Breast epithelium (tissue), 3 donors: ENCODE measurements at regions not wholly inside any gene's neighbourhood (a gene's known extent, or its start where the extent isn't known, plus 50 kb on each side); places are given as distances from the start of the nearest gene placed in this dataset.

Experiments used
- CTCF ChIP-seq, 3 donors: fragments of 450-650 bp; IDR thresholded peaks; one replicate each; pipeline ENCODE4 v1.5.1; 2016 to 2017; ENCODE audit warnings: antibody characterized with exemption in 3 of 3, mild to moderate bottlenecking in 3 of 3, moderate library complexity in 3 of 3
- POLR2A ChIP-seq: fragments of 450-650 bp; IDR thresholded peaks from one replicate; pipeline ENCODE4 v1.6.1; 2016; ENCODE audit warnings: antibody characterized with exemption, mild to moderate bottlenecking, moderate library complexity

GRCh38 chr11:95429376-95429907 is 198.4 kb upstream of the SESN3 start:
- TF ChIP-seq CTCF (IDR thresholded peaks at IDR 0.05) (no peak), POLR2A (no peak)
